ENCODE measurements at regions not wholly inside any gene's neighbourhood (a gene's known extent, or its start where the extent isn't known, plus 50 kb on each side); places are given as distances from the start of the nearest gene placed in this dataset.

- TF ChIP-seq CTCF (IDR thresholded peaks at IDR 0.05) = no peak
- TF ChIP-seq TCF7L2 (IDR thresholded peaks at IDR 0.05; ENCODE audit: low read depth, low read length) = no peak
- TF ChIP-seq SIN3A (IDR thresholded peaks at IDR 0.05; ENCODE audit: borderline replicate concordance, insufficient read depth, low read depth, low read length) = no peak
Observed at GRCh38 chr2:167454036-167454435, 565.8 kb downstream of the XIRP2 start.
